HG02870 (cell line): ENCODE measurements at regions not wholly inside any gene's neighbourhood (a gene's known extent, or its start where the extent isn't known, plus 50 kb on each side); places are given as distances from the start of the nearest gene placed in this dataset.
"Not testable (repeated sequence)": the region's sequence is repeated elsewhere in the genome, so short reads cannot be mapped to it uniquely, and the experiment has no call there.

Source experiments
- ATAC-seq: cut with Tn5 transposase; IDR thresholded peaks from one replicate; pipeline ENCODE4 v1.9.1; 2021; ENCODE audit warnings: mild to moderate bottlenecking, moderate library complexity; ENCODE audit not compliant: unreplicated experiment

- ATAC-seq: no peak
Measured at GRCh38 chr1:214859647-214860046, 222.9 kb upstream of the KCNK2 start.

GRCh38 chr1:214861615-214862014 lies 220.9 kb upstream of the KCNK2 start:
- no peak for ATAC-seq

- no peak for ATAC-seq
Measured at GRCh38 chr1:214862421-214862820, 220.1 kb upstream of the KCNK2 start.

GRCh38 chr1:214864896-214865688 lies 217.4 kb upstream of the KCNK2 start:
- no peak for ATAC-seq

GRCh38 chr1:214870426-214870825 lies 212.1 kb upstream of the KCNK2 start:
- not testable (repeated sequence) for ATAC-seq

GRCh38 chr1:214880956-214881355 lies 201.6 kb upstream of the KCNK2 start:
- no peak for ATAC-seq

GRCh38 chr1:214882616-214883015 lies 199.9 kb upstream of the KCNK2 start:
- ATAC-seq: no peak

- ATAC-seq: no peak
Measured at GRCh38 chr1:214895011-214895600, 187.4 kb upstream of the KCNK2 start.

- ATAC-seq: no peak
Measured at GRCh38 chr1:214896921-214897320, 185.6 kb upstream of the KCNK2 start.

GRCh38 chr1:214897581-214897980 lies 185.0 kb upstream of the KCNK2 start:
- ATAC-seq: no peak

GRCh38 chr1:214898161-214898560 lies 184.4 kb upstream of the KCNK2 start:
- ATAC-seq: no peak

- ATAC-seq: no peak
Measured at GRCh38 chr1:214898718-214899117, 183.8 kb upstream of the KCNK2 start.

GRCh38 chr1:214899908-214900460 lies 182.6 kb upstream of the KCNK2 start:
- no peak for ATAC-seq

GRCh38 chr1:214900590-214900989 lies 181.9 kb upstream of the KCNK2 start:
- no peak for ATAC-seq

- no peak for ATAC-seq
Measured at GRCh38 chr1:214901718-214902117, 180.8 kb upstream of the KCNK2 start.

GRCh38 chr1:214902636-214903320 lies 179.8 kb upstream of the KCNK2 start:
- ATAC-seq: no peak

GRCh38 chr1:214912127-214912526 lies 170.4 kb upstream of the KCNK2 start:
- ATAC-seq: no peak

- ATAC-seq: no peak
Measured at GRCh38 chr1:214913966-214914365, 168.6 kb upstream of the KCNK2 start.

GRCh38 chr1:214917081-214917635 lies 165.4 kb upstream of the KCNK2 start:
- no peak for ATAC-seq

GRCh38 chr1:214918745-214919144 lies 163.8 kb upstream of the KCNK2 start:
- no peak for ATAC-seq

GRCh38 chr1:214920337-214920736 lies 162.2 kb upstream of the KCNK2 start:
- no peak for ATAC-seq
